IPS DF 19.7 (cell line): ENCODE measurements at regions not wholly inside any gene's neighbourhood (a gene's known extent, or its start where the extent isn't known, plus 50 kb on each side); places are given as distances from the start of the nearest gene placed in this dataset.

Source experiments
- DNase-seq: peaks from one replicate; pipeline ENCODE4 v3.0.0-alpha.2; 2013; ENCODE audit warnings: low read depth, low spot score

DNA sequence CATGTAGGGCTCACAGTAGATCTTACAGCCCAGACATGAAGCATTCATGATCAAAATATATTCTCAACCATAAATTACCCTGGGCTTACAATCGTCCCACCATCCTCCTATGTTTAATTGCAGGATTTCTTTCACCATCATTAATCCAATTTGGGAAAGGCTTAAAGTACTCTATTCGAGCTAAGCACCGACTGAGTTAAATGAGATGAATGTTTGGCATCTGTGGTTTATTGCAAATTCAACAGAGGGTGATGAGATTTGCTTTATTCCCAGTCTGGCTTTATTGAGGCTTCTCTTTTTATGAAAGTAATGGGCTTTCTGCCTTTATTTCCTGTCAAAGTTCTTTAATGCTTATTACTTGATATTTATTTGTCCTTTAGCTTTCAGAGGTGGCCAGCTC lies 159.0 kb downstream of the METTL4 start:
- DNase-seq: no peak

DNA sequence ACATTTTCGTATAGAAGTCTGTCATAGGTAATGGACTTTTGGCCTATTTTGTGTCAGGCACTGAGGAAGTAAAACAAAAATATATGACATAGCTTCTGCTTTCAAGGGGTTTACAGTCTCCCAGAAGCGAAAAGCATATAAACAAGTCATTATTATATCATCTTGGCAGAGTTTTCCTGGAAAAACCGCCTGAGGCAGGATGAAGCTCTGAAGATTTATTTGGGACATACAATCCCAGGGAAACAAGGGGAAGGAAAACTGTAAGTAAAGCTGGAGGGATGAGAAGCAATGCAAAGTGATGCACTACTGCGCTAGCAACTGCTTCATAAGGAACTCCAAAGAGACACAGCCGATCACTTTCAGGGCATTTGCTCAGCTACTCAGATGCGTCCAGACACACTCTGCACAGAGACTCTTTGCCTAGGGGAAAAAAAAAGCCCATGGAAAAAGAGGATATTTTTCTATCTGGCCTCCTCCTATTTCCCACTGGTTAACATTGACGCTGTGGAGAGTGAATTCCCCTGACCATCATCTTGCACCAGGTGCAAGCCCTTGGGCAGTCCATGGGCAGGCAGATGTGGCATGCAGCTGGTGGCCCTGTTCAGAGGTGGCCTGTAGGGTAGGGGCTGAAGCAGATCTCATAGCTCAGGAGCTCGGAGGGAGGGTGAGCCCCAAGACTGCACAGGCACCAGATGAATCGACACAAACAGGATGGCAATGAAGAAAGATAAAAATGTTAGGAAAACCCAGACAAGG lies 158.1 kb downstream of the METTL4 start:
- no peak for DNase-seq

- DNase-seq: no peak
These were observed 157.1 kb downstream of the METTL4 start for GRCh38 chr18:2414235-2414634.

GRCh38 chr18:2415656-2416055 lies 155.6 kb downstream of the METTL4 start:
- no peak for DNase-seq

- no peak for DNase-seq
These were observed 153.3 kb downstream of the METTL4 start for GRCh38 chr18:2417861-2418610.

DNA sequence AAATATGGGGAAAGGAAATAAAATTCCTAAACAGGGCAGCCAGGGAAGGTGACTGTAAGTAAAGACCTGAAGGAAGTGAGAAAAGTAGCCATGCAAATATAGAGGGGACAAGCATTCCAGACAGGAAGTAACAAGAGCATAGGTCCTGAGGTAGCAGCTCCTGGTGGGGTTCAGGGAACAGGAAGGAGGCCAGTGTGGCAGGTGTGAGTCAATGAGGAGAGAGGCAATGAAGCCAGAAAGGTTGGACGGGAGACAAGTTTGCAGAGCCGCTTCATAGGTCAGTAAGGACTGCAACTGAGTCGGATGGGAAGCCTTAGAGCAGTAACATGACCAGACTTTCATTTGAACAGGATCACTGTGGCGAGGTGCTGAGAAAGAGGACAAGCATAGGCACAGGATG lies 150.9 kb downstream of the METTL4 start:
- no peak for DNase-seq

GRCh38 chr18:2423761-2424160 lies 147.5 kb downstream of the METTL4 start:
- no peak for DNase-seq

DNA sequence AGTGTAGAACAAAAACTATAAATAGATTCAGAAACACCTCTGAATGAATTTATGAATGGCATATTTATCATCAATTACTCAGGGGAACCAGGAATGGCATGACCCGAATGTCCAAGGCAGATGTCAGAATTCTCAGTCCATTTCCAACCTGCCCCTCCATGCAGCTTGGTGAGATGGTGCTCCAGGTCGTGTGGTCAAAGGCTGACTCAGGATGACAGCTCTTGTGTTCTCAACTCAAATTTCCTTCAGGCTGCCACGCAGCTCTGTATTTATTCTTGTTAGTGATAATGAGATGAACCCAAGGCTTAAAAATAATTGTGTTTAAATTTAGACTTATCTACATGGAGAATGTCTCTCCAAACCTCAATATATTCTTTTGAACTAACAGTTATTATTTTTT lies 146.9 kb downstream of the METTL4 start:
- DNase-seq: no peak

- no peak for DNase-seq
These were observed 145.6 kb downstream of the METTL4 start for GRCh38 chr18:2425426-2426317.

DNA sequence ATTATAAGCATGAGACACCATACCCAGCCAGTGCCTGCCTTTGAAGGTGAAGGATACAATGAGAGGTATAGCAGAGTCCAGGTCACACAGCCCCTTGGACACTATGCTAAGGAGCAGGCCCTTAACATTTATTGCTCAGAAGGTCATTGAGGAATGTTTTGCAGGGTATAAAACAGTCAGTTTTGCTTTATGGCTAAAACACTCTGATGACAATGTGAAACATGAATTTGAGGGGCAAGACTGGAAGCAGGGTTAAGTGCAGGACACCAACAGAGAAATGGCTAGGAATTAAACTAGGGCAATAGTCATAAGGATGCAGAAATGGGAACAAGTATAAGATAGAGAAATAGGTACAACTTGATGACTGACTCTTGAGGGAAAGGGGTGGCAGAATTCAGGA lies 141.1 kb downstream of the METTL4 start:
- no peak for DNase-seq

GRCh38 chr18:2431806-2432205 lies 139.5 kb downstream of the METTL4 start:
- no peak for DNase-seq

DNA sequence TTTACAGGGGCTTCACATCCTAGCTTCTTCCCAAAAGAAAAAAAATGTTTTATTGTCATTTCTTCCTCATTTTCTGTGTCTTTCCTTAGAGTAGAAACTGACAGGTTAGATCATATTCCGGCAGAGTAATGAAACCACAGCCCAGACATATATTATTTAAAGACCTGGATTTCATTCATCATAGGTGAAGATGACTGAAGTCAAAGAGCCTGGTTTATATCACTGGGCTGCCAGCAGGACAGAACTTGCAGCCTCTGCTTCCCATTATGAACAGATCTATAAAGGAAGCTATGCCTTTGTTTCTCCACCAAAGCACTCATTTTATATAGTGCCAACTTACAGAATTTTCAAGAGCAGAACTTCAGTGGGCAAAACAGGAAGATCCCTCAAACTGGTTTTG lies 137.9 kb downstream of the METTL4 start:
- no peak for DNase-seq

DNA sequence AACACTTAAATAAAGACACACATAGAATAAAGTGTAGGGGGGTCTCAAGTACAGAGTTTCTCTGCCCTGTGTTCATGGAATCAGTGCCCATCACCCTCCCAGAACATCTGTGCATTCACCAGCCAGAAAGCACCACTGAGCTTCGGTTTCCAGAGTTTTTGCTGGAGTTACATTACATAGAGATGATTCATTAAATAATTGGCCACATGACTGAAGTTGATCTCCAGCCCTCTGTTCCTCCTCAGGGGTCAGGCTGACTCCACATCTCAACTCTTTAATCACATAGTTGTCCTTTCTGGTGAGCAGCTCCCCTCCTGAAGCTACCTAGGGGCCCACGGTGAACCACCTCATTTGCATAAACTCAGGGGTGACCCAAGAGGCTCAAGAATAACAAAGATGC lies 129.8 kb downstream of the METTL4 start:
- DNase-seq: no peak

GRCh38 chr18:2442006-2442405 lies 129.3 kb downstream of the METTL4 start:
- DNase-seq: no peak

- DNase-seq: no peak
These were observed 128.5 kb downstream of the METTL4 start for GRCh38 chr18:2442726-2443275.

- no peak for DNase-seq
These were observed 127.0 kb downstream of the METTL4 start for GRCh38 chr18:2444201-2444875.

DNA sequence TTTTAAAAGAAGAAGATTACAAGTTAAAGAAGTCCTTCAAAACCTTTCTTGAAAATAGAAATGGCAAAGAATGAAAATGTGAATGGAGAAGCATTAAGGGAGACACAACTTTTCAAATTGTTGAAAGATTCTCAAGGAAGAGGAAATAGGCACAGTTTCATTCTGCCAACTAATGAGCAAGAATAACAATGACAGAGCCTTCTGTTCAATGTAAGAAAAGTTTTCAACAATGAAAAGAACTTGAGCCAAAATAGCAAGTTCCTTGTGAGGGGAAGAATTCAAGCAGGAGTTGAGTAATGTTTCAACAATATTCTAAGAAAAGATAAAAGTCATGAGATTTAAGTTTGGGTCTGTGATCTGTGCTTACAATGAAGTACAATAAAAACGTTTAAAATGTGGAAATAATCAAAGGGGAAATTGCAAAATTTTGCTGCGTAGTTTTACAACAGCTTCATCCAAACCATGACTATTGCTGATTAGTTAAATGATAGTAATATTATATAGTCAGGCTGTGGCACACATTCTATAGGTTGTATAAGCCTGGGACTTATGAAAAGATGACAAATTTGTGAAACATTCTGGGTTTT lies 122.6 kb downstream of the METTL4 start:
- DNase-seq: no peak

DNA sequence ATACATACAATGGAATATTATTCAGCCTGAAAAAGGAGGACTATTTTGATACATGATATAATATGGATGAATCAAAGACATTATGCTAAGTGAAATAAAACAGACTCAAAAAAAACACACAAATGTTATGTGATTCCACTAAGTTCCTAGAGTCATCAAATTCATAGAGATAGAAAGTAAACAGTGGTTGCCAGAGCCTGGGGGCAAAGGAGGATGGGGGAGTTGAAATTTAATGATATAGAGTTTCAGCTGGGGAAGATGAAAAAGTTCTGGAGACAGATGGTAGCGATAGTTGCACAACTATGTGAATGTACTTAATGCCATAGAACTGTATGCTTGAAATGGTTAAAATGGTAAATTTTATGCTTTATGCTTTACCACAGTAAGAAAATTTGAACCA lies 119.7 kb downstream of the METTL4 start:
- no peak for DNase-seq

GRCh38 chr18:2459886-2460285 lies 111.4 kb downstream of the METTL4 start:
- no peak for DNase-seq

- DNase-seq: no peak
These were observed 104.3 kb downstream of the METTL4 start for GRCh38 chr18:2466978-2467377.

DNA sequence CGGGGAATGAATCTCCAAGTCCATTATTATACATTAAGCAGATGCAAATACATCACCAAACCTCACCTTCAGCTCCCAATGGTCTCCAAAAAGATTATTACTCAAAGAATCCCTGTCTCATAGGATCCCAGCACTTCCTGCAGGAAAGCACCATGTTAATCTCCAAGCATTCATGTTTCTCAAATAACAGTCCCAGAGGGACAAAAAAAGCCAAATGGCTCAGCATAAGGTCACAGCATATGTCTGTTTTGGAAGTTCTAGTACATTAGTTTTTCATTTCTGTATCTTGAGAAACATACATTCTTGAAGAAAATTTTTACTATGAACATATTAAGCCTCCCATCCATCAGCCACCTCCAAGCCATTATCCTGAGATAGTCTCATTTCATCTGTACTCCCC lies 103.3 kb downstream of the METTL4 start:
- DNase-seq: no peak
